PC-9 (cell line): ENCODE measurements at regions not wholly inside any gene's neighbourhood (a gene's known extent, or its start where the extent isn't known, plus 50 kb on each side); places are given as distances from the start of the nearest gene placed in this dataset.

Experiments used
- BruUV-seq: library from RNA; stranded (reverse); fragments of 400-500 nt; replicated peaks from 2 replicates; lab custom pipeline; 2021; lab: Mats Ljungman, UMichigan
- CTCF ChIA-PET: fragments of 300-600 bp; sonication (Branson Sonifier 250); formaldehyde crosslinking; loops from one replicate; lab custom pipeline; 2022; ENCODE audit warnings: antibody characterized with exemption; lab: Charles Lee
- POLR2A ChIA-PET: fragments of 300-600 bp; sonication (Branson Sonifier 250); formaldehyde crosslinking; loops from one replicate; lab custom pipeline; 2022; ENCODE audit warnings: antibody characterized with exemption; ENCODE audit not compliant: unreplicated experiment; lab: Charles Lee
- DNase-seq, 2 experiments: peaks; one replicate each; pipeline versions ENCODE4 v3.0.0 to v3.0.0-alpha.2; 2015 to 2022; ENCODE audit warnings: mixed read lengths in 1 of 2
- H2AFZ ChIP-seq: fragments of 200-600 bp; sonication (generic); 2 replicates; pipeline ENCODE4 v1.8.1; 2017; ENCODE audit warnings: antibody characterized with exemption
- H3F3A ChIP-seq: fragments of 200-600 bp; sonication (generic); 2 replicates; pipeline ENCODE4 v1.8.1; 2017; ENCODE audit warnings: antibody characterized with exemption, mild to moderate bottlenecking, low read depth; ENCODE audit not compliant: insufficient read depth
- H3K27ac ChIP-seq: fragments of 200-600 bp; sonication (generic); 2 replicates; pipeline ENCODE4 v1.6.1; 2016; ENCODE audit warnings: mixed run types
- H3K27me3 ChIP-seq: fragments of 200-600 bp; sonication (generic); 2 replicates; pipeline ENCODE4 v1.6.1; 2016; ENCODE audit warnings: low read depth, mixed run types; ENCODE audit not compliant: insufficient read depth
- H3K36me3 ChIP-seq: fragments of 200-600 bp; sonication (generic); 2 replicates; pipeline ENCODE4 v1.6.1; 2016; ENCODE audit warnings: low read depth, mixed run types
- H3K4me1 ChIP-seq: fragments of 200-600 bp; sonication (generic); replicated peaks from 2 replicates; pipeline ENCODE4 v1.6.1; 2016; ENCODE audit warnings: mixed run types; ENCODE audit not compliant: insufficient read depth
- H3K4me2 ChIP-seq: fragments of 200-600 bp; sonication (generic); 2 replicates; pipeline ENCODE4 v1.6.1; 2017; ENCODE audit warnings: mixed run types
- H3K4me3 ChIP-seq: fragments of 200-600 bp; sonication (generic); 2 replicates; pipeline ENCODE4 v1.6.1; 2016; ENCODE audit warnings: mixed run types
- H3K79me2 ChIP-seq: fragments of 200-600 bp; sonication (generic); 2 replicates; pipeline ENCODE4 v1.6.1; 2017; ENCODE audit warnings: low read depth, mixed run types
- H3K9me2 ChIP-seq: fragments of 200-600 bp; sonication (generic); 2 replicates; pipeline ENCODE4 v1.8.1; 2017; ENCODE audit warnings: mild to moderate bottlenecking; ENCODE audit not compliant: insufficient read depth
- H3K9me3 ChIP-seq: fragments of 200-600 bp; sonication (generic); 2 replicates; pipeline ENCODE4 v1.8.1; 2016; ENCODE audit warnings: low read depth; ENCODE audit not compliant: insufficient read depth
- H4K20me1 ChIP-seq: fragments of 200-600 bp; sonication (generic); 2 replicates; pipeline ENCODE4 v1.8.1; 2017; ENCODE audit not compliant: insufficient read depth
- EZH2 ChIP-seq: fragments of 200-600 bp; sonication (generic); IDR thresholded peaks from 2 replicates; pipeline ENCODE4 v1.8.0; 2017; ENCODE audit warnings: antibody characterized with exemption, low read depth
- intact Hi-C: fragments of 100-400 bp; cut with micrococcal nuclease; formaldehyde crosslinking; loops from one replicate; pipeline ENCODE4 v1.10.0; 2022; ENCODE audit not compliant: unreplicated experiment
- TF ChIP-seq, protein P1 (sequence below): fragments of 200-600 bp; sonication (generic); conservative IDR thresholded peaks from 2 replicates; pipeline ENCODE4 v1.6.1; 2017; ENCODE audit warnings: mixed run types, antibody characterized with exemption, mild to moderate bottlenecking, moderate library complexity

DNA sequence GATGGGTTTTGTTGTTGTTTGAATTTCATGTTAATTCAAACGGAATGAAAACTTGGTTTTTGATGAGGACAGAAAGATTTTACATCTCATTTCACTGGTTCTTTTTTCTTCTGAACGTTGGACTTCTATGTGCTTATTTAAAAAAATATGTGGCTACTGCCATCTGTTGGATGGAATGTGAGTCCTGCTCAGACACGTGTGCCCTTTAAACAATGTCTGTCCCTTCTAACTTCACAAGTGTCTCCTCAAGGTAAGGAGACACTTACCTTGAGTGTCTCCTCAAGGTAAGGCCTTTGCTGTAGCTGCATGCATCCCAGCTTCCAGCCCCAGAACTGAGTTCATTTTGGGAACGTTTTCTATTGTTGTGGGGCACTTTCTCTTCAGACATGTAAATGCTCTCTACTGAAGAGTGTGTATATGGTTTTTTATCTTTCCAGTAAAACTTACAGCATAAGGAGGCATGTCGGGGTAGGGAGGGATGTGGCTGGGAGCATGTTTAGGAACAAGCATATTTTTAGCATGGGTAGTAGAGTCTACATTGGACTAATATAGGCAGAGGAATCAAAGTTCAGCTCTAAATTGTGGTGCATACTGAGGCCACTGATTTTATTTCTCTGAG lies 63.1 kb upstream of the UBE3A start:
- H3K79me2 ChIP-seq = no peaks in the 10 kb centered on the region
- H3K4me2 ChIP-seq = no peak overlapping the region
- CTCF ChIA-PET = no interaction called here
- TF ChIP-seq, protein P1, sequence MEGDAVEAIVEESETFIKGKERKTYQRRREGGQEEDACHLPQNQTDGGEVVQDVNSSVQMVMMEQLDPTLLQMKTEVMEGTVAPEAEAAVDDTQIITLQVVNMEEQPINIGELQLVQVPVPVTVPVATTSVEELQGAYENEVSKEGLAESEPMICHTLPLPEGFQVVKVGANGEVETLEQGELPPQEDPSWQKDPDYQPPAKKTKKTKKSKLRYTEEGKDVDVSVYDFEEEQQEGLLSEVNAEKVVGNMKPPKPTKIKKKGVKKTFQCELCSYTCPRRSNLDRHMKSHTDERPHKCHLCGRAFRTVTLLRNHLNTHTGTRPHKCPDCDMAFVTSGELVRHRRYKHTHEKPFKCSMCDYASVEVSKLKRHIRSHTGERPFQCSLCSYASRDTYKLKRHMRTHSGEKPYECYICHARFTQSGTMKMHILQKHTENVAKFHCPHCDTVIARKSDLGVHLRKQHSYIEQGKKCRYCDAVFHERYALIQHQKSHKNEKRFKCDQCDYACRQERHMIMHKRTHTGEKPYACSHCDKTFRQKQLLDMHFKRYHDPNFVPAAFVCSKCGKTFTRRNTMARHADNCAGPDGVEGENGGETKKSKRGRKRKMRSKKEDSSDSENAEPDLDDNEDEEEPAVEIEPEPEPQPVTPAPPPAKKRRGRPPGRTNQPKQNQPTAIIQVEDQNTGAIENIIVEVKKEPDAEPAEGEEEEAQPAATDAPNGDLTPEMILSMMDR = peak; percentile 65
- TF ChIP-seq EZH2 = no peak
- H3K4me3 ChIP-seq = no peak overlapping the region
- no peaks in the 10 kb centered on the region for H3K27me3 ChIP-seq
- no peaks in the 10 kb centered on the region for H4K20me1 ChIP-seq
- H3K36me3 ChIP-seq = no peaks in the 10 kb centered on the region
- no peak for DNase-seq
- no peak overlapping the region for H2AFZ ChIP-seq
- H3F3A ChIP-seq = no peaks in the 10 kb centered on the region
- no peaks in the 10 kb centered on the region for H3K9me2 ChIP-seq
- intact Hi-C loops = no loop called here
- POLR2A ChIA-PET = no interaction called here
- H3K9me3 ChIP-seq = no peaks in the 10 kb centered on the region
- H3K27ac ChIP-seq = no peak overlapping the region
- no TSS peak for BruUV-seq
- H3K4me1 ChIP-seq = no peaks in the 10 kb centered on the region

DNA sequence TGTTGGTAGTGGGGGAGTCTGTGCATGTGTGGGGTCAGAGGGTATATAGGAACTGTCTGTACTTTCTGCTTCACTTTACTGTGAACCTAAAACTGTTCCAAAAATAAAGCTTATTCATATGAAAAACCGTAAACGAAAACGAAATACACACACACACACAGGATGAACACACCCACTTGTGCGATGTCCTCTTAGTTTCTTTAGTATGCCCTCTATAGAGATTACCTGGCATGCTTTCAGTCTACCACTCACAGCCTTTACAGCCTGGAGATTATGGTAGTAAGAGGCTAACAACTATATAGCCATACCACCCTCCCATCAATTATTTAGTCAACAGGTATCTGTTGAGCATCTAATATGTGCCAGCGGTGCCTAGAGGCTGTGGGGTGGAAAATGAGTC lies 60.0 kb upstream of the UBE3A start:
- no peaks in the 10 kb centered on the region for H4K20me1 ChIP-seq
- H3K4me1 ChIP-seq = no peaks in the 10 kb centered on the region
- no peak overlapping the region for H2AFZ ChIP-seq
- no peak for DNase-seq
- H3K9me3 ChIP-seq = no peaks in the 10 kb centered on the region
- no peaks in the 10 kb centered on the region for H3F3A ChIP-seq
- H3K79me2 ChIP-seq = no peaks in the 10 kb centered on the region
- CTCF ChIA-PET = no interaction called here
- H3K9me2 ChIP-seq = no peaks in the 10 kb centered on the region
- TF ChIP-seq, protein P1 = no peak
- no peak for TF ChIP-seq EZH2
- no peaks in the 10 kb centered on the region for H3K27me3 ChIP-seq
- no peak overlapping the region for H3K27ac ChIP-seq
- H3K4me2 ChIP-seq = no peak overlapping the region
- no TSS peak for BruUV-seq
- H3K4me3 ChIP-seq = no peak overlapping the region
- intact Hi-C loops = no loop called here
- H3K36me3 ChIP-seq = no peaks in the 10 kb centered on the region
- POLR2A ChIA-PET = no interaction called here

DNA sequence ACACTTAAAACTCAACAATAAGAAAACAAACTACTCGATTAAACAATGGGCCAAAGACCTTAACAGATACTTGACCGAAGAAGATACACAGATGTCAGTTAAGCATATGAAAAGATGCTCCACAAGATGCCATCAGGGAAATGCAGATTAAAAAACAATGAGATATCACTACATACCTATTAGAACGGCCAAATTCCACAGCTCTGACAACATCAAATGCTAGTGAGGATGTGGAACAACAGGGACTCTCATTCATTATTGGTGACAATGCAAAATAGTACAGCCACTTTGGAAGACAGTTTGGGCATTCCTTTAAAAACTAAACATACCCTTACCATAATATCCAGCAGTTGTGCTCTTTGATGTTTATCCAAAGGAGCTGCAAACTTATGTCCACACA lies 59.1 kb upstream of the UBE3A start:
- intact Hi-C loops = no loop called here
- CTCF ChIA-PET = no interaction called here
- DNase-seq = no peak

More for the DNA sequence above, 59.1 kb upstream of the UBE3A start:
- Histone ChIP-seq H3K9me3 (no peaks in the 10 kb centered on the region), H3K27me3 (no peaks in the 10 kb centered on the region), H3K4me2 (no peak overlapping the region), H4K20me1 (no peaks in the 10 kb centered on the region), H3K4me3 (no peak overlapping the region), H3K36me3 (no peaks in the 10 kb centered on the region), H3K9me2 (no peaks in the 10 kb centered on the region), H3K4me1 (no peaks in the 10 kb centered on the region), H3F3A (no peaks in the 10 kb centered on the region), H3K27ac (no peak overlapping the region), H3K79me2 (no peaks in the 10 kb centered on the region), H2AFZ (no peak overlapping the region)
- POLR2A ChIA-PET = no interaction called here
- no TSS peak for BruUV-seq
- TF ChIP-seq, protein P1 = no peak
- TF ChIP-seq EZH2 = no peak
